ENCODE measurements at regions not wholly inside any gene's neighbourhood (a gene's known extent, or its start where the extent isn't known, plus 50 kb on each side); places are given as distances from the start of the nearest gene placed in this dataset.
"Not testable (repeated sequence)": the region's sequence is repeated elsewhere in the genome, so short reads cannot be mapped to it uniquely, and the experiment has no call there.

DNA sequence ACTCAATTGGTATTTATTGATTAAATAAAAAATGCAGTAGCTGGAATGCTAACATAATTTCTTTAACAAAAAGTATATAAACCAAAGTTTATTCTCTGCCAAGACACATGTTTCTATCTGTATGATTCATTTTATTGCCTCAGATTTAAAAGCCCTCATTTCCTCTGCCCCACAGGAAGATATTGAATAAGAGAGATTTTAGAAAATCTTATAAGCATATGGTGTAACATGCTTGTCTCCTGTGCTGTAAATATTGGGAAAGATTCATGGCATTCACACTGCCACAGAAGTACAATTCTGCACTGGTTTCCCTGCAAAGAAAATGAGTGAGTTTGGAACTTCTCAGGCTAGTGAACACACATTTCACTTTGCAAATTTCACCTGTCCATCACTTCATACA lies 134.9 kb upstream of the FBXL7 start:
- peaks cover 0 to 5% (median 0%) of the 10 kb centered on the region in 3 donors for H3K9me3 ChIP-seq (ENCODE audit: control extremely low read depth in 1 of 3, control insufficient read depth in 2 of 3, insufficient read depth in 1 of 3, low read length in 2 of 3)
- ATAC-seq (ENCODE audit: low read depth) (no peak), DNase-seq (no peak)
- H2AFZ ChIP-seq (ENCODE audit: insufficient read depth, low read depth, low read length, poor library complexity, severe bottlenecking): no peak overlapping the region
- H3K9ac ChIP-seq (ENCODE audit: low read length): no peak overlapping the region
- no peak overlapping the region for H3K27ac ChIP-seq (ENCODE audit: low read length in 2 of 2)
- no peaks in the 10 kb centered on the region for H4K20me1 ChIP-seq (ENCODE audit: control insufficient read depth, insufficient read depth, low read length, poor library complexity, severe bottlenecking)
- no peak overlapping the region for H3K4me3 Mint-ChIP-seq
- H3K27me3 ChIP-seq (replicated peaks in 1 of 4; ENCODE audit: control extremely low read depth in 1 of 4, control insufficient read depth in 3 of 4, insufficient read depth in 4 of 4, low read length in 3 of 4): no peaks in the 10 kb centered on the region
- H3K27me3 Mint-ChIP-seq: no peaks in the 10 kb centered on the region
- no peaks in the 10 kb centered on the region for H3K4me1 ChIP-seq (ENCODE audit: control insufficient read depth in 2 of 2, insufficient read depth in 2 of 2, low read length in 2 of 2)
- CTCF ChIA-PET: no interaction called here
- H3K4me2 ChIP-seq (replicated peaks; ENCODE audit: low read depth, low read length, poor library complexity, severe bottlenecking): no peak overlapping the region
- no peaks in the 10 kb centered on the region for H3K36me3 ChIP-seq (replicated peaks in 1 of 2; ENCODE audit: control extremely low read depth in 1 of 2, control insufficient read depth in 1 of 2, extremely low read depth in 1 of 2, insufficient read depth in 2 of 2, low read length in 1 of 2)
- intact Hi-C loops (cut with micrococcal nuclease): no loop called here
- POLR2A ChIA-PET: no interaction called here
- H3K79me2 ChIP-seq (ENCODE audit: control insufficient read depth, insufficient read depth, low read length): no peaks in the 10 kb centered on the region
- peaks cover 10% of the 10 kb centered on the region for H3K9me3 Mint-ChIP-seq (ENCODE audit: insufficient read depth)
- TF ChIP-seq EZH2 (IDR thresholded peaks at IDR 0.05; ENCODE audit: borderline replicate concordance, insufficient read depth, low read depth, low read length, poor library complexity, severe bottlenecking): no peak
- TF ChIP-seq CTCF (IDR thresholded peaks at IDR 0.05): no peak
- no peak overlapping the region for H3K27ac Mint-ChIP-seq
- H3K4me3 ChIP-seq (ENCODE audit: control extremely low read depth in 1 of 5, extremely low read depth in 1 of 5, insufficient read depth in 1 of 5, low read depth in 2 of 5, low read length in 4 of 5): no peak overlapping the region
- H3K4me1 Mint-ChIP-seq: no peaks in the 10 kb centered on the region

DNA sequence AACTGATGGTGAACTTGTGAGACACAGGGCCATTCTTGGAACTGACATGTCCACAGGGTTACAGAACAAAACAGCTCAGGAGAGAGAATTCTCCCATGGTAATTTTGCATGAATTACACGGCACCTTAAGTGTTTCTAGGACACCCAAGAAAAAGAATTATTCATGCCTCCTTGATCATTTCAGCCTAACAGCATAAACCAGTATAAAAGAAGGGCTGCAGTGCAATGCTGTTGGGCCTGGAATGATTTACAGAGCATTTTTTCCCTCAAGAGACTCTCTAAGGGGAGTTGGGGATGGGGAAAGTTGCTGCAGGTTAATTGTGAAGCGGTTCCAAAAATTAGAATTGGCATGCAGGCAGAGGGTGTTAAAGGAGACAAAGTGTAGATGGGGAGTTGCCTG lies 136.4 kb upstream of the FBXL7 start:
- Mint-ChIP-seq H3K4me3 (no peak overlapping the region), H3K9me3 (ENCODE audit: insufficient read depth) (peaks cover 11% of the 10 kb centered on the region), H3K4me1 (no peaks in the 10 kb centered on the region), H3K27ac (no peak overlapping the region), H3K27me3 (no peaks in the 10 kb centered on the region)
- no peaks in the 10 kb centered on the region for H3K27me3 ChIP-seq (replicated peaks in 1 of 4; ENCODE audit: control extremely low read depth in 1 of 4, control insufficient read depth in 3 of 4, insufficient read depth in 4 of 4, low read length in 3 of 4)
- ChIA-PET CTCF (no interaction called here), POLR2A (no interaction called here)
- WGBS (ENCODE audit: insufficient coverage): 60% methylated on average over 1 of the region's 2 CpGs
- H3K9ac ChIP-seq (ENCODE audit: low read length): no peak overlapping the region
- peaks cover 0 to 5% (median 0%) of the 10 kb centered on the region in 3 donors for H3K9me3 ChIP-seq (ENCODE audit: control extremely low read depth in 1 of 3, control insufficient read depth in 2 of 3, insufficient read depth in 1 of 3, low read length in 2 of 3)
- no peak overlapping the region for H3K4me3 ChIP-seq (ENCODE audit: control extremely low read depth in 1 of 5, extremely low read depth in 1 of 5, insufficient read depth in 1 of 5, low read depth in 2 of 5, low read length in 4 of 5)
- no peaks in the 10 kb centered on the region for H3K79me2 ChIP-seq (ENCODE audit: control insufficient read depth, insufficient read depth, low read length)
- intact Hi-C loops (cut with micrococcal nuclease): no loop called here
- TF ChIP-seq CTCF (IDR thresholded peaks at IDR 0.05) (no peak), EZH2 (IDR thresholded peaks at IDR 0.05; ENCODE audit: borderline replicate concordance, insufficient read depth, low read depth, low read length, poor library complexity, severe bottlenecking) (no peak)
- no peak overlapping the region for H2AFZ ChIP-seq (ENCODE audit: insufficient read depth, low read depth, low read length, poor library complexity, severe bottlenecking)
- H3K4me2 ChIP-seq (replicated peaks; ENCODE audit: low read depth, low read length, poor library complexity, severe bottlenecking): no peak overlapping the region
- no peaks in the 10 kb centered on the region for H4K20me1 ChIP-seq (ENCODE audit: control insufficient read depth, insufficient read depth, low read length, poor library complexity, severe bottlenecking)
- ATAC-seq (ENCODE audit: low read depth): no peak
- no peaks in the 10 kb centered on the region for H3K4me1 ChIP-seq (ENCODE audit: control insufficient read depth in 2 of 2, insufficient read depth in 2 of 2, low read length in 2 of 2)
- no peak overlapping the region for H3K27ac ChIP-seq (ENCODE audit: low read length in 2 of 2)
- DNase-seq: no peak
- H3K36me3 ChIP-seq (replicated peaks in 1 of 2; ENCODE audit: control extremely low read depth in 1 of 2, control insufficient read depth in 1 of 2, extremely low read depth in 1 of 2, insufficient read depth in 2 of 2, low read length in 1 of 2): no peaks in the 10 kb centered on the region

GRCh38 chr5:15357092-15357453 lies 142.9 kb upstream of the FBXL7 start:
- H3K4me2 ChIP-seq (replicated peaks; ENCODE audit: low read depth, low read length, poor library complexity, severe bottlenecking); CTCF ChIA-PET; H3K9me3 Mint-ChIP-seq (ENCODE audit: insufficient read depth); DNase-seq; H3K27ac Mint-ChIP-seq; ATAC-seq (ENCODE audit: low read depth); H3K27me3 Mint-ChIP-seq; H3K4me3 ChIP-seq (ENCODE audit: control extremely low read depth in 1 of 5, extremely low read depth in 1 of 5, insufficient read depth in 1 of 5, low read depth in 2 of 5, low read length in 4 of 5); H3K36me3 ChIP-seq (replicated peaks in 1 of 2; ENCODE audit: control extremely low read depth in 1 of 2, control insufficient read depth in 1 of 2, extremely low read depth in 1 of 2, insufficient read depth in 2 of 2, low read length in 1 of 2); intact Hi-C loops (cut with micrococcal nuclease); H3K4me1 Mint-ChIP-seq; H3K4me1 ChIP-seq (ENCODE audit: control insufficient read depth in 2 of 2, insufficient read depth in 2 of 2, low read length in 2 of 2); H4K20me1 ChIP-seq (ENCODE audit: control insufficient read depth, insufficient read depth, low read length, poor library complexity, severe bottlenecking); H3K79me2 ChIP-seq (ENCODE audit: control insufficient read depth, insufficient read depth, low read length); H3K27me3 ChIP-seq (replicated peaks in 1 of 4; ENCODE audit: control extremely low read depth in 1 of 4, control insufficient read depth in 3 of 4, insufficient read depth in 4 of 4, low read length in 3 of 4); POLR2A ChIA-PET; H2AFZ ChIP-seq (ENCODE audit: insufficient read depth, low read depth, low read length, poor library complexity, severe bottlenecking); H3K9me3 ChIP-seq (ENCODE audit: control extremely low read depth in 1 of 3, control insufficient read depth in 2 of 3, insufficient read depth in 1 of 3, low read length in 2 of 3); H3K27ac ChIP-seq (ENCODE audit: low read length in 2 of 2); H3K9ac ChIP-seq (ENCODE audit: low read length); H3K4me3 Mint-ChIP-seq: not testable (repeated sequence)
- WGBS (ENCODE audit: insufficient coverage): 58% methylated on average over 3 of the region's 4 CpGs

Measured in B cell (primary cell).